ENCODE measurements at regions not wholly inside any gene's neighbourhood (a gene's known extent, or its start where the extent isn't known, plus 50 kb on each side); places are given as distances from the start of the nearest gene placed in this dataset.
"Not testable (repeated sequence)": the region's sequence is repeated elsewhere in the genome, so short reads cannot be mapped to it uniquely, and the experiment has no call there.

GRCh38 chr9:42724841-42725835 is 541.7 kb downstream of the SPATA31A6 start:
- TF ChIP-seq CTCF (IDR thresholded peaks at IDR 0.05); ZFX (IDR thresholded peaks at IDR 0.05; ENCODE audit: borderline replicate concordance): not testable (repeated sequence)
